T-helper 1 cell (primary cell): ENCODE measurements at regions not wholly inside any gene's neighbourhood (a gene's known extent, or its start where the extent isn't known, plus 50 kb on each side); places are given as distances from the start of the nearest gene placed in this dataset.

Source experiments
- DNase-seq, 5 donors: peaks; one replicate each; pipeline ENCODE4 v3.0.0-alpha.2; 2012 to 2020

DNA sequence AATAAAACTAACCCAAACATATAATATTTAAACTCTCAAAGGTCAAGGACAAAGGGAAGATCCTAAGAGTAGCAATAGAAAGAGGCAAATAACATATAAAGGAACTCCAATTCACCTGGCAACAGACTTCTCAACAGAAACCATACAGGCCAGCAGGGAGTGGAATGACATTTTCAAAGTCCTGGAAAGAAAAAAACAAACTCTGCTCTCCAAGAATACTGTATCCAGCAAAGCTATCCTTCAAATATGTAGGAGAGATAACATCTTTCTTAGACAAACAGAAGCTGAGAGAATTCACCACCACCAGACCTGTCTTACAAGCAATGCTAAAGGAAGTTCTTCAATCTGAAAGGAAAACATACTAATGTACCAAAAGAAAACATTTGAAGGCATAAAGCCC lies 51.5 kb upstream of the TMEM158 start:
- no peak for DNase-seq

DNA sequence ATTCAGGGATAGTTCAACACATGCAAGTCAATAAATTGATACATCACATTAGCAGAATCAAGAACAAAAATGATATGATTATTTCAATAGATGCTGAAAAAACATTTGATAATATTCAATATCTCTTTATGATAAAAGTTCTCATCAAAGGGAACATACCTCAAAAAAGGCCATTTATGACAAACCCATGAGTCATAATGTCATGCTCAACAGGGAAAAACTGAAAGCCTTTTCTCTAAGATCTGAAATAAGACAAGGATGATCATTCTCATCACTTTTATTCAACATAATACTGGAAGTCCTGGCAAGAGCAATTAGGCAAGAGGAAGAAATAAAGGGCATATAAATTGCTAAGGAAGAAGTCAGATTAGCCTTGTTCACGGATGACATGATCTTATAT lies 54.1 kb upstream of the TMEM158 start:
- no peak for DNase-seq

DNA sequence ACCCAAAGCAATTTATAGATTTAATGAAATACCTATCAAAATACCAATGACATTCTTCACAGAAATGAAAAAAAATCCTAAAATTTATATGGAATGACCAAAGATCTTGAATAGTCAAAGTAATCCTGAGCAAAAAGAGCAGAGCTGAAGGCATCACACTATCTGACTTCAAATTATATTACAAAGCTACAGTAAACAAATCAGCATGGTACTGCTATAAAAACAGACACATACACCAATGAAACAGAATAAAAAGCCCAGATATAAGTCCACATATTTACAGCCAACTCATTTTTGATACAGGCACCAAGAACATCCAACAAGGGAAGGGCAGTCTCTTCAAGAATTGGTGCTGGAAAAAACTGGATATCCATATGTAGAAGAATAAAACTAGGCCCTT lies 54.9 kb upstream of the TMEM158 start:
- no peak for DNase-seq

DNA sequence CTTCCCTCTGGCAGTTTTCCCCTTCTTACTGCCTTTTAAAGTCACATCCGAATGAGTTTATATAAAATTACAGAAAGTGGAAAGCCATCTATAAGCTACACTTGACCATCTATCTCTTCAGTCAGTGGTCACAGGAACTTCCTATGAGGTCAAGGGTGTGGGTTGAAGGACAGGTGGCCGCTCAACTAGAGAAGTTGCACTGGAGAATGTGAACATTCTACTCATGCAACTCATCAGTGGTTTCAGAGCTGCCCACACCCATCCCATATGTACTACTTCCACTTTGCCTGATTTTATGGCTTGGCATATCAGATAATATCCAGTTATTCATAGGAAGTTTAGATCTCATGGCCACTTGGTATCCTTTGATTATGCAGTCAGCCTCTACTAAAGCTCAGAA lies 57.4 kb upstream of the TMEM158 start:
- DNase-seq, result no peak

DNA sequence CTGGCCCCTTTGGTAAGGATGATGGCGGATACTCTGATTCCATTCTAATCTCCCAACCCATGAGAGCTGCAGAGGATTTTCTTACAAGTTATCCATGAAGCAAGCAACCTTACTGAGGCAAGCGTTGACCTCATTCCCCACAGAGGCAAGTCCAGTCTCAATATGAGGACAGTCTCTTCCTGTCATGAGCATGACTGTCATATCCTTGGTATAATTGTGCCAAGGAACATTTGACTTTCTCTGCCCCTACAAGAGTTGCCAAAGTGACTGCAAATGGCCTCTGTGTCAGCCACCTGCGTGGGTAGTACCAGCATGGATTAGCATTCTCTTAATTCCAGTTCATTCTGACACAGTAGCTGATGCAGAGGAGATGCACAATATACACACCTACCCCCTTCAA lies 71.2 kb upstream of the TMEM158 start:
- DNase-seq, result no peak

DNA sequence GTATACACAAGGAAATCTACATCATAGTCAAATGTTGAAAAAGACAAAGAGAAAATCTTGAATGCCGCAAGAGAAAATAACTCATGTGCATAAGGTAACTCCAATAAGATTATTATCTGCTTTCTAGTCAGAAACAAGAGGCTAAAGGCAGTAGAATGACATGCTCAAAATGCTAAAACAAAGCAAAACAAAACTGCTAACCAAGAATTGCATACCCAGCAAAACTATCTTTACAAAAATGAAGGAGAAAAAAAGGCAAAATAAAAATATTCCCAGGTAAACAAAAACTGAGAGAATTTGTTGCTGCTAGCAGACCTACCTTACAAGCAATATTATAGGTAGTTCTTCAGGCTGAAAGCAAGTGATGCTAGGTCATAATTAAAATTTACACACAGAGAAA lies 76.4 kb upstream of the TMEM158 start:
- no peak for DNase-seq

DNA sequence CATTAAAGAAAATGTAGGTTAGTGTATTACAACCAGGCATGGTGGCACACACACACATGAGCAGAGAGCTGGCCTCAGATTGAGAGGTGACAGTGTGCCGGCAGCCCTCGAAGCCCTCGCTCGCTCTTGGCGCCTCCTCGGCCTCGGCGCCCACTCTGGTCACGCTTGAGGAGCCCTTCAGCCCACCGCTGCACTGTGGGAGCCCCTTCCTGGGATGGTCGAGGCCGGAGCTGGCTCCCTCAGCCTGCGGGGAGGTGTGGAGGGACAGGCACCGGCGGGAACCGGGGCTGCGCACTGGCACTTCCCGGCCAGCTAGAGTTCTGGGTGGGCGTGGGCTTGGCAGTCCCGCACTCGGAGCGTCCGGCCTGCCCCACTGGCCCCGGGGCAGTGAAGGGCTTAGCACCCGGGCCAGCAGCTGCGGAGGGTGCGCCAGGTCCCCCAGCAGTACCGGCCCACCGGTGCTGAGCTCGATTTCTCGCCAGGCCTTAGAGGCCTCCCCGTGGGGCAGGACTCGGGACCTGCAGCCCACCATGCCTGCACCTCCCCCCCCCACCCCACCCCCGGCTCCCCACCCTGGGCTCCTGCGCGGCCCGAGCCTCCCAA lies 80.4 kb upstream of the TMEM158 start:
- peak in 1 of 5 donors; percentile 1 for DNase-seq

DNA sequence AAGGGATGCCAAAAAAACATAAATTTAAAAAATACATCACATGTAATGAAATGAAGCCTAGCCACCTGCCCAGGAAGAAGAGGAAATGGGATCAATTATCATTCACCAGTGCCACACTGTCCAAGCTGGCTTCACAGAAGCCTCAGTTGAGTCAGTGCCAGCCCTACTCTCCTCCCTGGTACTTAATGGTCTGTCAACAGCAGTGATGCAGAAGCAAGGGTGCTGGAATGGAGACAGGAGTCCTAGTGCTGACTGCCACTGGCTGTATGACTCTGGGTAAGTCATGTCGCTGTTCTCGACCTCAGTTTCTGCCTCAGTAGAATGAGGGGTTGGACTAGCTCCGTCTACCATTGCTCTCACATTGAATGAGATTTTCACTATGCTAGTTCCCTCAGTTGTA lies 78.5 kb upstream of the LARS2 start:
- DNase-seq, result no peak

DNA sequence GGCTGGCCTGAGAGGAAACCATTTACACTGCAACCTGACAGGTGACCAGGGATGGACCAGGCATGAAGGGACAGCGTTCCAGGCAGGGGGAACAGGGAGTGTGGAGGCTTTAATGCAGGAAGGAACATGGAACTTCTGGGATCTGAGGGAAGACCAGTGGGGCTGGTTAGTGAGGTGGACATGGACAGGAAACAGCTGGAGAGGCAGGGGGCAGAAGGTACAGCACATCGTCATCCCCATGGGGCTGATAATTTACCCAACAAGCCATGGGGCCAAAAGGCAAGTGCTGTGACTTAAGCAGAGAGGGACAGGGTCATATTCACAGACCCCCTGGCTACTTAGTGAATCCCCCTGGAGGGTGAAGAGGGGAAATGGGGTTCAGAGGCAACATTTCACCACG lies 77.0 kb upstream of the LARS2 start:
- no peak for DNase-seq

DNA sequence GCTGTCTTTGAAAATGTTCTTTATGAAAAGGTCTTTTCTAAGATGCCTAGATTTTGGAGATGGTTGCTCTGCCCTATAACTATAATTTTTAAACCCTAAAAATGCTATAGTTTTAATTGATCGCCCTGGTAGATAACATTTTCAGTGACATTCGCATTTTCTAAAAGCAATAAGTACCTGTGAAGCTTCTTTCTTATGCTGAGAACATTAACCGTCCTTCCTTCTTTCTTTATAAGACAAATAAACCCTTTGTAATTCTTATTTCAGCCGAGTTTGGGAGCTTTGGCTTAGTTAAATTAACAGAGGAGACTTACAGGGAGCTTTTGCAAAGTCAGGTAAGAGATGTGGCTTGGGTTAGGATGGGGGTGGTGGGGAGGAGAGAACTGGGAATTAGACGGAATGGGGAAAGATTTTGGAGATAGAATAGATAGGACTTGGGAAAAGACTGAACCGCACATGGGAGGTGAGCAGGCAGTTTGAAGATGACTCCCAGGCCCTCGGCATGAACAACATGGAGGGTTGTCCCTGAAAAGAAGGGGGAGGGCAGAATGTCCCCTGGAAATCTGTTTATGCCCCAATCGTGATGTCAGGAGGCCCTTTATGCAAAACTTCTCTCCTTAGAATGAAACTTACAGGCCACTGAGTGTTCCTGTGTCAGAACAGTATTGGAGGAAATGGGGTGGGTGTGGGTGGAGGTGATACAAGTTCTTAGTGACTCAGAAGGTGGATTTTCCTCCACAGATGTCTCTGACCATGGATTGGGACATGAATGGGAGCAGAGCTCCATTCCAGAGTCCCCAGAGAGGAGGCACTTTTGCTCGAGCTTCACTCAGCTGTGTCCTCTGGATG lies 76.2 kb upstream of the LARS2 start:
- no peak for DNase-seq

DNA sequence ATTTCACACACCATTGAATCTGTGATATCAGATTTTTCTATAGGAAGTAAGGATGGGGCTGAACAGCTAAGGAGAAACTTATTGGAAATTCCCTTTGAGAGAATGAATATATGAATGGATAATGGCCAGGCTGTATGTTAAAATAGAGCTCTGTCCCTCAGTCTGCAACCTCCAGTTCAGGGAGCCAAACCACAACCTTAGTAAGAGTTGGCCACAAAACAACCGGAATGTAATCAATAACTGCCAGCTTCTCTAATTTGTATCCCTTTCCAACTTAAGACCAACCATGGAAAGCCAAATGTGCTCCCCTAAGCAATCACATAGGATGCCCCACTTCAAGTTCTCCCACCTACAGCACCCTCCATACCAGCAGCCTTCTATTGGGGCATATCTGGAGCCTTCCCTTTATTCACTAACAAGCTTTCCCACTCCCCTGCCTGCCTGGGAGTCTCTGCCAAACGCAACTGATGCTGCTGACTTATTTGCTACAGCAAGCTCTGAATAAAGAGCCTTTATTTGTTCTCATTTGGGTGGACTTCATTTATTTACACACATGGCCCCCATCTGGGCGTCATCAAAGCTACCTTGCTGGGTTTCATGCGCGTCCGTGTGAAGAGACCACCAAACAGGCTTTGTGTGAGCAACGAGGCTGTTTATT lies 75.4 kb upstream of the LARS2 start:
- no peak for DNase-seq

DNA sequence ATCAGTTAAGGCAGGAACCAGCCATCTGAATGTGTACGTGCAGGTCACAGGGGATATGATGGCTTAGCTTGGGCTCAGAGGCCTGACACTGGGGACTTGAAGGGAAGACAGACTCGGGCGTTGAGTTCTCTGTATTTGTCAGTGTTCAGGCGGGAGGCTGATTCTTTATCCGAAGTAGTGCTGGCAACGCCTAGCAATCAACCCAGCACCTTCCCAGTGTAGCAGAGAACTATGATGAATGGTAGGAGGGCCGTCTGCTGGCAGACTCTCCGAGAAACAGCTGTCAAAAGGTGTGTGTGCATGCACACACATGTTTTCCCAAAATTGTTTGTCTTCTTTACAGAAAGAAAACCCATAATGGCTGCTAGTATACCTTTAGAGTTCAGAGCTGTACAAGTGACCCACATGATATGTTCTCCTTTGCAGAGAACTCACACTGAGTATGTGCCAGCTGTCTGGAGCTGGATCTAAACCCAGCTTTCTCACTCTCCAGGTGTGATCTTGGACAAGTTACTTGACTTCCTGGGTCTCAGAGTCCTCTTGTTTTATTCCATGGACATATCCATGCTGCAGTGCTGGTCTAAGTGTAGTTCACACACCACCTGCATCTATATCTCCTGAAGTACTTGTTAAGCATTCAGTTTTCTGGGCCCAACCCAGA lies 74.5 kb upstream of the LARS2 start:
- no peak for DNase-seq

DNA sequence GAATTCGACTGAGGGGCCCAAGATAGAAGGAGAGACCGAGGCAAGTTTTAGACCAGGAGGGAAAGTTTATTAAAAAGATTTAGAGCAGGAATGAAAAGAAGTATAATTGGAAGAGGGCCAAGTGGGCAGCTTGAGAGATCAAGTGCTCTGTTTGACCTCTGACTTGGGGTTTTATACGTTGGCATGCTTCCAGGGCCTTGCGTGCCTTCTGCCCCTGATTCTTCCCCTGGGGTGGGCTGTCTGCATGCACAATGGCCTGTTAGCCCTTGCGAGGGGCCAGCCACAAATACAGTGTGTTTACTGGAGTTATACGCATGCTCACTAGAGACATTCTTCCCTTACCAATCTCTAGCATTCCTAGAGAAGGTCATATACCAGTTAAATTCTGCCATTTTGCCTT lies 70.7 kb upstream of the LARS2 start:
- no peak for DNase-seq

DNA sequence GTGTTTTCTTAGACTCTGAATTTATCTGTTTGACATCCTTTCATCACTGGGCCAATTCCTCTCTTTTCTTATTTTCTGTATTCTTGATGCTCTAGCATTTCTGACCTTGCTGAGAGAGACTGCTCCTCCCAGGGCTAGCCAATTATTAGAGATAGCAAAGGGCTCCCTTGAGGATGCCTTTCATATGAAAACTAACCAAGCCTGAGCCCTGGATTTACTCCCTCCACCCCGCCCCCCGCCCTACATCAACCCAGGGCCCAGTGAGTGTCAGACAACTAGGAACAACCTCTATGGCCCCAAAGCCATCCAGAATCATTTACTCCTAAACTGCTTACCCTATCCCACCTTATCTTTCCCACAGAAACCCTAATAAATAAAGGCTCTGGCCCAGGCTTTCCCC lies 69.7 kb upstream of the LARS2 start:
- DNase-seq, result no peak

DNA sequence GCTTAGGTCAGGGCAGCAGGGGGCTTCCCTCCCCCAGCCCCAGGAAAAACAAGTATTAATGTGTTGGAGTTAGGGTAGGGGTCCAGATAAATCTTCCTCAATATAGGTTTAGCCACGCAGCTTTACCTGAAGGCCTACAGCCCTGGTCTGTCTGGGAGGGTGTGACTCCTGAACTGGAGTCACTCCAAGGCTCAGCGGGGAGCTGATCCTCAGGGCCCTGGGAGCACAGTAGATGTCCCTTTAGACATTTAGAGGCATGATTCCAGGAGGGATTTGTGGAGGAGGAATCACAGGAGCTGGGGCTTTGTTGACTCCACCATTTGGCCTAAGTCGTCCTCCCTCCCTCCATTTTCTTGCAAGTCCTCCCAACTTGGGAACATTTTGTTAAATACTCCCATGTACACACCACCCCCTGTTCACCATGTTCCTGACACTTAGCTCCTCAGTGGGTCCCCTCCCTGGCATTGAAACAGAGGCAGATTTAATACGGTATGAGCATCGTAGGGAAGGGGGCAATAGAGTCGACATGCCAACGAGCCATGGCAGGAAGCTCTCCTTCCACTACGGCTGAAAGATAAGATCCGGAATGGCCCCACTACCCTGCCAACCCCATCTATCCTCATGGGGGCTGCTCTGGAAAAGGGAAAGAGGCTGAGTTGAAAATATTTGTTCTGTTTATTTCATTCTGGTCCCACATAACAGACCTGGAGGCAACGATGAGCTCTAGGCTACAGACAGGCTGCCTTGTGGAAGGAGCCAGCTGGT lies 69.0 kb upstream of the LARS2 start:
- DNase-seq, result no peak

DNA sequence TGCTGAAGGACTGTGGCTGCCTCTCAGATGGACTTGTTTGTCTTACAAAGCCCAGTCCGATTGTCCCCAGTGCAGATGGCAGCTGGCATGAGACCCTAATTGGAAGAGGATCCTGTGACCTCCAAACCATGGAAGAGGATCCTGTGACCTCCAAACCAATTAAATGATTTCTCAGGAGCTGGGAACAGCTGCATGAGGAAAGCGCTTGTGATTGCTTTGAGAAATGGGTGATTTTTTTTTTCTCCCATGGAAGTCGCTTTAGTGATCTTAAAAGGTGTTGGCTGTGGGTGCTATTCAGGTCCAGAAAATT lies 68.4 kb upstream of the LARS2 start:
- DNase-seq, result no peak

DNA sequence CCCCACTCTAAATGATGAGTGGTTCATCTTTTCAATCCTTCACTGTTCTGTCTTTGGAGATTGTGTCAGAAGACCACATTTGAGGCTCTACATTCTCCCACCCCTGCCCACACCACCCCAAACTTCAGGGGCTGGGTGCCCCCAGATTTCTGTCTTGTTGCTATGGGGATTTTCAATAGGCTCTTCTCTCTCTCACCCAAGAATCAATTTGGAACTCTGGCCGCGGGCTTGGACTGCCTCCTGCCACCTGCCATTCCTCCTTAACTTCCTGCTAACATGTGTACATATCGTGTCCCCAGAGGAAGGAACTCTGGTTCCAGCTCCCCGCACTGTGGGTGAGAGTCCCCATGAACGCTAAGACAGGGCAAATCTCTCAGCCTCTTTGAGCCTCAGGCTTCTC lies 67.4 kb upstream of the LARS2 start:
- DNase-seq, result no peak

DNA sequence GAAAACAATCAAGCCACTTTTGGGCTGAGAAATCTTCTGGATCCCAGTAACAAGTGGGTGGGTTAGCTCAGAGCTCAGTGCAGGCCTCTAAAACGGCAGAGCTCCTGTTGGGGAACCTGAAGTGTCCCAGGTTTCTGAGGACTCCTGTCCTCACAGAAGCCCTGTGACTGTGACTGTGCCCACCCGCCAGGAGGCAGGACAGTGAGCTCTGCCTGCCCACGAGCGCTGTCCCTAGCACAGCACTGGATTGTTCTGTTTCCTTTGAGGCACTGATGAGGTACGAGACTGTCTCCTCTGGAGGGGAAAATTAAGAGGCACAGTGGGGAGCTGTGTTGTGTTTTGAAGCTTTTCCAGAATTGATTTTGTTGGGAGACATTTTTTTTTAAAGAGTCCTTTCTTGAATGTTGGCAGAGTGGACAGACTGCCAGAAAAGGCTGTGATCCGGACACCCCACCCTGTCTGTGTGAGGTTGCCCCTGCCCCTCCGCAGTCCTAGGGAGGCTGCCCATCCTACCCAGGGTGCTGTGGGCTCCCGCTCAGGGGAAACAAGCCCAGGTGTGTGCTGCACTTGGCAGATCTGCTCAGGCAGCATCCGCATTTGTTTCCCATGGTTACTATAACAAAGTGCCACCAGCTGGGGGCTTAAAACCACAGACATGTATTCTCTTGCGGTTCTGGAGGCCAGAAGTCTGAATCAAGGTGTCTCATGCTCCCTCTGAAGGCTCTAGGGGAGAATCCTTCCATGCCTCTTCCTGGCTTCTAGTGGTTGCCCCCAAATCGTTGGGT lies 66.6 kb upstream of the LARS2 start:
- no peak for DNase-seq

DNA sequence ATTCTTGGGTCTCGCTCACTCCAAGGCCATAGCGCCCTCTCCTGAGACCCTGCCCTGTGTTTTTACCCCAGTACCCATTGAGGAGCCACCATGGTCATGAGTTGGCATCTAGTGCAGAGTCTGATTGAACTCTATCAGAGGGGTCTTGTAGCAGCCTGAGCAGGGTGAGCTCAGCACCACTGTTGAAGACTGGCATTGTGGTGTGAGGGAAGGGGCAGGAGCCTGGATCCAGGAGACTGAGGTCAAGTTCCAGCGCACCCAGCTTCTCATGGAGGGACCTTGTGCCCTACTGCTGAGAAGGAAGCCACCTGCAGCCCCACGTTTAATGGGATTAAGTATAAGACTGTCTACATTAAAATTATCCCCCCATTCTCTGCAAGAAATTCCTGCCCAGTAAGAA lies 65.8 kb upstream of the LARS2 start:
- no peak for DNase-seq

DNA sequence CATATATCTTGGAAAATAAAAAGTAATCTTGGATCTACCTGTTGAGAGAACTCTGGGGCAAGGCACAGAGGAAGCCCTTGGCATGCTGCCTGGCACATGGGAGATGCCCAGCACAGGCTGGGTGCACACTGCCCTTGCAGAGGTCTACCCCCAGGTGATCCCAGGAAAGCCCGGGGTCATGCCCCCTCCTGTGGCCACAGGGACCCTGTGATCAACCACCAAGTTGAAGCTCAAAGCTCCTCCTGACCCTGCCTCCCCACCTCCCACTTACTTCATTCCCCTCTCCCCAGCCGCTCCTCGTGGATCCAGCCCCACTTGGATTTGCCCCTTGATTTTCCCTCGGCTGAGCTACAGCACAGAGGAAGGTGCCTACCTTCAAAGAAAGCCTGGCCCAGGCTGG lies 62.7 kb upstream of the LARS2 start:
- DNase-seq, result no peak

DNA sequence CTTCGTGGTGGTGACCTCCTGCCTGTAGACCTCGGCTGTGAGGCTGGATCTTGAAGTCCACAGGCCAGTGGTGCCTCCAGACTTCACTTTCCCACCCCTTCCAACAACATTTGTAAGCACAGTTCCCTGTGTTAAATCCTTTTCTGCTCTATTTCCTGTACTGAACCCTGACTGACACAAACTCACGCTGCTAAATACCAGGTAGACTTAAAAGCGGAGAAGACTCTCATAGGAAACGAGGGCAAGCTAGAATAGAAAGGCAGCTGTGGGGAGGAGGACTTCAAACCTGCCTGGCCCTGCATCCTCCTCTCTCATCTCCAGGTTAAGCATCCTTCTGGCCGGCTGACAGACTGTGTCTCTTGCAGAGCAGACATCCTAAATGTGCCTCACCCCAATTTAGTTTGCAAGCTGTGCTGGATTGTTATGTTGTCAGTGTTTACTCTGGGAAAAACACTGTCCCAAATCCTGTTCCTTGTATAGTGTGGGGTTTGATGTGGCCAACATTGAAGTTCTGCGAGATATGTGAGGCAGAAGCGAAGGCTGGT lies 58.5 kb upstream of the LARS2 start:
- no peak for DNase-seq
